Endodermal cell (in vitro differentiated cells): ENCODE measurements at regions not wholly inside any gene's neighbourhood (a gene's known extent, or its start where the extent isn't known, plus 50 kb on each side); places are given as distances from the start of the nearest gene placed in this dataset.

Experiments
- DNase-seq: peaks from one replicate; pipeline ENCODE4 v3.0.0-alpha.2; 2017
- H3K27ac ChIP-seq: 2 replicates; pipeline ENCODE4 v1.5.1; 2013; ENCODE audit warnings: mild to moderate bottlenecking, low read depth, low read length, moderate library complexity
- H3K27me3 ChIP-seq: 2 replicates; pipeline ENCODE4 v1.6.1; 2013; ENCODE audit warnings: mild to moderate bottlenecking, low read length, moderate library complexity; ENCODE audit not compliant: insufficient read depth, control insufficient read depth, poor library complexity, severe bottlenecking
- H3K36me3 ChIP-seq: 2 replicates; pipeline ENCODE4 v1.7.0; 2013; ENCODE audit warnings: mild to moderate bottlenecking, low read length, moderate library complexity; ENCODE audit not compliant: control insufficient read depth, insufficient read depth
- H3K4me1 ChIP-seq: one replicate; pipeline ENCODE4 v1.7.0; 2013; ENCODE audit warnings: low read length; ENCODE audit not compliant: control insufficient read depth, insufficient read depth
- H3K4me3 ChIP-seq: 2 replicates; pipeline ENCODE4 v1.5.1; 2013; ENCODE audit warnings: mild to moderate bottlenecking, low read length, moderate library complexity
- H3K9ac ChIP-seq: 2 replicates; pipeline ENCODE4 v1.6.1; 2013; ENCODE audit warnings: mild to moderate bottlenecking, low read length, moderate library complexity; ENCODE audit not compliant: poor library complexity, severe bottlenecking; ENCODE audit errors: extremely low read depth
- H3K9me3 ChIP-seq: 2 replicates; pipeline ENCODE4 v1.6.1; 2013; ENCODE audit warnings: mild to moderate bottlenecking, low read length, moderate library complexity; ENCODE audit not compliant: control insufficient read depth
- H3K27ac Mint-ChIP-seq: 2 replicates; pipeline ENCODE4 v1.8.0; 2020; ENCODE audit warnings: mixed read lengths
- H3K27me3 Mint-ChIP-seq: 2 replicates; pipeline ENCODE4 v1.8.0; 2021; ENCODE audit warnings: mild to moderate bottlenecking, mixed read lengths; ENCODE audit not compliant: insufficient read depth
- H3K36me3 Mint-ChIP-seq: 2 replicates; pipeline ENCODE4 v1.8.0; 2020; ENCODE audit warnings: low read depth, mixed read lengths
- H3K4me1 Mint-ChIP-seq: 2 replicates; pipeline ENCODE4 v1.8.0; 2020; ENCODE audit warnings: mixed read lengths
- H3K4me3 Mint-ChIP-seq: 2 replicates; pipeline ENCODE4 v1.8.0; 2020; ENCODE audit warnings: mild to moderate bottlenecking, moderate library complexity, mixed read lengths
- H3K9me3 Mint-ChIP-seq: 2 replicates; pipeline ENCODE4 v1.8.0; 2020; ENCODE audit warnings: mild to moderate bottlenecking, mixed read lengths
- WGBS, 2 experiments: methylation state at CpG; one replicate each; pipeline versions ENCODE4 v1.1.5 to v1.1.7; 2013; ENCODE audit warnings: missing lambda C conversion rate in 2 of 2, mixed read lengths in 1 of 2; ENCODE audit not compliant: insufficient coverage in 1 of 2, insufficient read length in 1 of 2; 5-methylcytosine and 5-hydroxymethylcytosine counted together
- TF ChIP-seq, protein P1 (sequence below): fragments of 200-600 bp; sonication (generic); conservative IDR thresholded peaks from 2 replicates; pipeline ENCODE4 v1.5.0; 2021; ENCODE audit warnings: antibody characterized with exemption, mild to moderate bottlenecking

- no peaks in the 10 kb centered on the region for H3K4me1 ChIP-seq
- no peaks in the 10 kb centered on the region for H3K27me3 ChIP-seq
- Mint-ChIP-seq H3K9me3 (peaks cover 3% of the 10 kb centered on the region), H3K4me3 (no peak overlapping the region), H3K4me1 (peaks cover 7% of the 10 kb centered on the region), H3K27me3 (no peaks in the 10 kb centered on the region), H3K27ac (no peak overlapping the region), H3K36me3 (peaks cover 28% of the 10 kb centered on the region)
- no peak overlapping the region for H3K4me3 ChIP-seq
- no peak overlapping the region for H3K9ac ChIP-seq
- WGBS, 2 experiments = 100% methylated on average over 1 of the region's 2 CpGs; no CpG with 5 or more reads in 1 of the 2 experiments
- no peaks in the 10 kb centered on the region for H3K9me3 ChIP-seq
- no peak for DNase-seq
- peaks cover 18% of the 10 kb centered on the region for H3K36me3 ChIP-seq
- H3K27ac ChIP-seq = no peak overlapping the region
- TF ChIP-seq, protein P1, sequence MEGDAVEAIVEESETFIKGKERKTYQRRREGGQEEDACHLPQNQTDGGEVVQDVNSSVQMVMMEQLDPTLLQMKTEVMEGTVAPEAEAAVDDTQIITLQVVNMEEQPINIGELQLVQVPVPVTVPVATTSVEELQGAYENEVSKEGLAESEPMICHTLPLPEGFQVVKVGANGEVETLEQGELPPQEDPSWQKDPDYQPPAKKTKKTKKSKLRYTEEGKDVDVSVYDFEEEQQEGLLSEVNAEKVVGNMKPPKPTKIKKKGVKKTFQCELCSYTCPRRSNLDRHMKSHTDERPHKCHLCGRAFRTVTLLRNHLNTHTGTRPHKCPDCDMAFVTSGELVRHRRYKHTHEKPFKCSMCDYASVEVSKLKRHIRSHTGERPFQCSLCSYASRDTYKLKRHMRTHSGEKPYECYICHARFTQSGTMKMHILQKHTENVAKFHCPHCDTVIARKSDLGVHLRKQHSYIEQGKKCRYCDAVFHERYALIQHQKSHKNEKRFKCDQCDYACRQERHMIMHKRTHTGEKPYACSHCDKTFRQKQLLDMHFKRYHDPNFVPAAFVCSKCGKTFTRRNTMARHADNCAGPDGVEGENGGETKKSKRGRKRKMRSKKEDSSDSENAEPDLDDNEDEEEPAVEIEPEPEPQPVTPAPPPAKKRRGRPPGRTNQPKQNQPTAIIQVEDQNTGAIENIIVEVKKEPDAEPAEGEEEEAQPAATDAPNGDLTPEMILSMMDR = no peak
These were observed 289.7 kb downstream of the UTRN start for GRCh38 chr6:144574796-144575195.

GRCh38 chr6:144575327-144575726 lies 290.2 kb downstream of the UTRN start:
- Histone ChIP-seq H3K4me3 (no peak overlapping the region), H3K9ac (no peak overlapping the region), H3K36me3 (peaks cover 18% of the 10 kb centered on the region), H3K4me1 (no peaks in the 10 kb centered on the region), H3K27ac (no peak overlapping the region), H3K27me3 (no peaks in the 10 kb centered on the region), H3K9me3 (no peaks in the 10 kb centered on the region)
- Mint-ChIP-seq H3K27me3 (no peaks in the 10 kb centered on the region), H3K36me3 (peaks cover 25% of the 10 kb centered on the region), H3K4me3 (no peak overlapping the region), H3K9me3 (peaks cover 3% of the 10 kb centered on the region), H3K4me1 (peaks cover 7% of the 10 kb centered on the region), H3K27ac (no peak overlapping the region)
- no peak for DNase-seq
- TF ChIP-seq, protein P1 = no peak
- 100% methylated on average over 2 of the region's 3 CpGs; no CpG with 5 or more reads in 1 of the 2 experiments for WGBS, 2 experiments

GRCh38 chr6:144576871-144577270 lies 291.7 kb downstream of the UTRN start:
- H3K27ac ChIP-seq = no peak overlapping the region
- Mint-ChIP-seq H3K4me1 (peaks cover 3% of the 10 kb centered on the region), H3K36me3 (peaks cover 25% of the 10 kb centered on the region), H3K9me3 (peaks cover 3% of the 10 kb centered on the region), H3K27ac (no peak overlapping the region), H3K27me3 (no peaks in the 10 kb centered on the region), H3K4me3 (no peak overlapping the region)
- no peak overlapping the region for H3K4me3 ChIP-seq
- TF ChIP-seq, protein P1 = no peak
- 95 to 96% methylated on average over 6 of the region's 6 CpGs for WGBS, 2 experiments
- no peaks in the 10 kb centered on the region for H3K27me3 ChIP-seq
- H3K9me3 ChIP-seq = no peaks in the 10 kb centered on the region
- peaks cover 18% of the 10 kb centered on the region for H3K36me3 ChIP-seq
- no peak overlapping the region for H3K9ac ChIP-seq
- no peaks in the 10 kb centered on the region for H3K4me1 ChIP-seq
- no peak for DNase-seq
